H1 (cell line): ENCODE measurements at regions not wholly inside any gene's neighbourhood (a gene's known extent, or its start where the extent isn't known, plus 50 kb on each side); places are given as distances from the start of the nearest gene placed in this dataset.

Source experiments
- TF ChIP-seq, protein P1 (sequence below): IDR thresholded peaks from 2 replicates; pipeline ENCODE4 v1.6.1; 2012; ENCODE audit warnings: low read length, inconsistent platforms

DNA sequence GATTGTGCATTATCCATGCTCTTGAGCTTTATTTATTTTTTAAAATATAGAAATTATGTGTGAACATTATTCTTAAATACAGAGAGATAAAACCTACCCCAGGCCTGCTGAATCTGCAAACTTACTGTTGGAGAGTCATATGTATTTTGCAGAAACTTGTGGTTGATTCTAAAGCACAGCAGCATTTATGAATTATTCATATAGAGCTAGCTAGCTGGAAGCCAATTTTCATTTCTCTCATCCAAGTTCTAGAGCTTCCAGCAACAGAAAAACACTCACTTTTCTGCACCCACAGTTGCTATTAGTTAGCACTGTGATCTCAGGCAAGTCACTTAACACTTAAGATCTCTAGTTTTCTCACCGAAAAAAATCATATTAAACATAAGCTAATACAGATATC is 479.5 kb upstream of the FAM47C start (continued):
- TF ChIP-seq, protein P1, sequence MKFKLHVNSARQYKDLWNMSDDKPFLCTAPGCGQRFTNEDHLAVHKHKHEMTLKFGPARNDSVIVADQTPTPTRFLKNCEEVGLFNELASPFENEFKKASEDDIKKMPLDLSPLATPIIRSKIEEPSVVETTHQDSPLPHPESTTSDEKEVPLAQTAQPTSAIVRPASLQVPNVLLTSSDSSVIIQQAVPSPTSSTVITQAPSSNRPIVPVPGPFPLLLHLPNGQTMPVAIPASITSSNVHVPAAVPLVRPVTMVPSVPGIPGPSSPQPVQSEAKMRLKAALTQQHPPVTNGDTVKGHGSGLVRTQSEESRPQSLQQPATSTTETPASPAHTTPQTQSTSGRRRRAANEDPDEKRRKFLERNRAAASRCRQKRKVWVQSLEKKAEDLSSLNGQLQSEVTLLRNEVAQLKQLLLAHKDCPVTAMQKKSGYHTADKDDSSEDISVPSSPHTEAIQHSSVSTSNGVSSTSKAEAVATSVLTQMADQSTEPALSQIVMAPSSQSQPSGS = no peak
